Nephron progenitor cell (in vitro differentiated cells): ENCODE measurements at regions not wholly inside any gene's neighbourhood (a gene's known extent, or its start where the extent isn't known, plus 50 kb on each side); places are given as distances from the start of the nearest gene placed in this dataset.

ENCODE experiments used
- DNase-seq: peaks from one replicate; pipeline ENCODE4 v3.0.0; 2021
- H3K27ac Mint-ChIP-seq: 2 replicates; pipeline ENCODE4 v1.8.0; 2021; ENCODE audit warnings: mild to moderate bottlenecking, moderate library complexity, mixed read lengths
- H3K27me3 Mint-ChIP-seq: 2 replicates; pipeline ENCODE4 v1.8.0; 2021; ENCODE audit warnings: mild to moderate bottlenecking, low read depth, mixed read lengths; ENCODE audit not compliant: poor library complexity
- H3K36me3 Mint-ChIP-seq: 2 replicates; pipeline ENCODE4 v1.8.0; 2021; ENCODE audit warnings: low read depth, mixed read lengths
- H3K4me1 Mint-ChIP-seq: 2 replicates; pipeline ENCODE4 v1.8.0; 2021; ENCODE audit warnings: mixed read lengths
- H3K4me3 Mint-ChIP-seq: 2 replicates; pipeline ENCODE4 v1.8.0; 2021; ENCODE audit warnings: mild to moderate bottlenecking, moderate library complexity, mixed read lengths
- H3K9me3 Mint-ChIP-seq: 2 replicates; pipeline ENCODE4 v1.8.0; 2021; ENCODE audit warnings: mild to moderate bottlenecking, moderate library complexity, mixed read lengths
- TF ChIP-seq, protein P1 (sequence below): fragments of 200-600 bp; sonication (generic); IDR thresholded peaks from 2 replicates; pipeline ENCODE4 v1.5.0; 2021; ENCODE audit warnings: antibody characterized with exemption

DNA sequence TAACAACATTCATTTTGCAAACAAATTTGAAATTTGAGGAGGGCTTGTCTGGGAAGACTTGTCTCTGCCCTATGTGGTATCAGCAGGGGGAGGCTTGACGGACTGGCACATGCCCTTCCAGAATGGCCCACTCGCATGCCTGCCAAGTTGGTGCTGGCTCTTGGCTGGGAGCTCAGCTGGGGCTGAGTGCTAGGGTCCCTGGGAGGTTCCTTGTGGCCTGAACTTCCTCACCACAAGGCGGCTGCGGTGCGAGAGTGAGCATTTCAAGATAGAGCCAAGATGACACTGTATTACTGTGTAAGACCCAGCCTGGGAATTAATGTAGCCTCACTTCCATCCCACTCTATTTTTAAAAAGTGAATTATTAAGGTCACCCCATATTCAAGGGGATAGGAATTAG is 271.6 kb upstream of the PLEKHG7 start:
- Mint-ChIP-seq H3K4me1 (no peaks in the 10 kb centered on the region), H3K4me3 (no peak overlapping the region)
- no peak for DNase-seq

DNA sequence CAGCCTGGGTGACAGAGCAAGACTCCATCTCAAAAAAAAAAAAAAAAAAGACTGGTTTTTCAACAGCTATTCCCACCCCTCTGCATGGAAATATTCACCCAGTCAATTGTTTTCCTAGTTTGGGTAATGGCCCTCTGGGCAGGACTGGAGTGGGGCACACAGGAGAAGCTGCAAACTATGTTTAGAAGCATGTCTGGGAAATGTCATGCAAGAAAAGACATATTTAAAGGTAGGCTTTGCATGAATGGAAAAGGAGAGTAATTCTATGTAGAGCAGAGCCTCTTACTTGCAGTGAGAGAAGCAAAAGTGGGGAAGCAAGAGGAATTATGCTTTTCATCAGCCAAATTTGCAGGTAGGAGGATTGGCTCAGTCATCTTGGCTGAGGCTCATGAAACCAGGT is 276.5 kb upstream of the PLEKHG7 start:
- Mint-ChIP-seq H3K27me3 (peaks cover 9% of the 10 kb centered on the region), H3K4me3 (no peak overlapping the region), H3K9me3 (no peaks in the 10 kb centered on the region), H3K36me3 (no peaks in the 10 kb centered on the region), H3K27ac (no peak overlapping the region), H3K4me1 (no peaks in the 10 kb centered on the region)
- DNase-seq = no peak
- TF ChIP-seq, protein P1, sequence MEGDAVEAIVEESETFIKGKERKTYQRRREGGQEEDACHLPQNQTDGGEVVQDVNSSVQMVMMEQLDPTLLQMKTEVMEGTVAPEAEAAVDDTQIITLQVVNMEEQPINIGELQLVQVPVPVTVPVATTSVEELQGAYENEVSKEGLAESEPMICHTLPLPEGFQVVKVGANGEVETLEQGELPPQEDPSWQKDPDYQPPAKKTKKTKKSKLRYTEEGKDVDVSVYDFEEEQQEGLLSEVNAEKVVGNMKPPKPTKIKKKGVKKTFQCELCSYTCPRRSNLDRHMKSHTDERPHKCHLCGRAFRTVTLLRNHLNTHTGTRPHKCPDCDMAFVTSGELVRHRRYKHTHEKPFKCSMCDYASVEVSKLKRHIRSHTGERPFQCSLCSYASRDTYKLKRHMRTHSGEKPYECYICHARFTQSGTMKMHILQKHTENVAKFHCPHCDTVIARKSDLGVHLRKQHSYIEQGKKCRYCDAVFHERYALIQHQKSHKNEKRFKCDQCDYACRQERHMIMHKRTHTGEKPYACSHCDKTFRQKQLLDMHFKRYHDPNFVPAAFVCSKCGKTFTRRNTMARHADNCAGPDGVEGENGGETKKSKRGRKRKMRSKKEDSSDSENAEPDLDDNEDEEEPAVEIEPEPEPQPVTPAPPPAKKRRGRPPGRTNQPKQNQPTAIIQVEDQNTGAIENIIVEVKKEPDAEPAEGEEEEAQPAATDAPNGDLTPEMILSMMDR = no peak

More for the DNA sequence above, 271.6 kb upstream of the PLEKHG7 start:
- TF ChIP-seq, protein P1 = no peak
- Mint-ChIP-seq H3K36me3 (no peaks in the 10 kb centered on the region), H3K27ac (no peak overlapping the region), H3K9me3 (no peaks in the 10 kb centered on the region), H3K27me3 (peaks cover 9% of the 10 kb centered on the region)

GRCh38 chr12:92425165-92425564 is 277.6 kb upstream of the PLEKHG7 start:
- TF ChIP-seq, protein P1 = no peak
- Mint-ChIP-seq H3K4me1 (no peaks in the 10 kb centered on the region), H3K27me3 (peaks cover 13% of the 10 kb centered on the region), H3K27ac (no peak overlapping the region), H3K9me3 (no peaks in the 10 kb centered on the region), H3K36me3 (no peaks in the 10 kb centered on the region), H3K4me3 (no peak overlapping the region)
- no peak for DNase-seq

GRCh38 chr12:92424338-92424737 is 278.5 kb upstream of the PLEKHG7 start:
- H3K4me3 Mint-ChIP-seq = no peak overlapping the region
- no peak overlapping the region for H3K27ac Mint-ChIP-seq
- H3K27me3 Mint-ChIP-seq = peaks cover 12% of the 10 kb centered on the region
- no peaks in the 10 kb centered on the region for H3K4me1 Mint-ChIP-seq
- TF ChIP-seq, protein P1 = no peak
- H3K36me3 Mint-ChIP-seq = no peaks in the 10 kb centered on the region
- DNase-seq = no peak
- H3K9me3 Mint-ChIP-seq = no peaks in the 10 kb centered on the region

GRCh38 chr12:92421701-92422100 is 276.1 kb upstream of the BTG1 start:
- Mint-ChIP-seq H3K36me3 (no peaks in the 10 kb centered on the region), H3K4me3 (no peak overlapping the region), H3K4me1 (no peaks in the 10 kb centered on the region), H3K27ac (no peak overlapping the region), H3K27me3 (peaks cover 7% of the 10 kb centered on the region), H3K9me3 (no peaks in the 10 kb centered on the region)
- TF ChIP-seq, protein P1 = no peak
- no peak for DNase-seq

GRCh38 chr12:92421042-92421441 is 275.4 kb upstream of the BTG1 start:
- Mint-ChIP-seq H3K4me1 (no peaks in the 10 kb centered on the region), H3K9me3 (no peaks in the 10 kb centered on the region), H3K4me3 (no peak overlapping the region), H3K36me3 (no peaks in the 10 kb centered on the region), H3K27me3 (peaks cover 7% of the 10 kb centered on the region), H3K27ac (no peak overlapping the region)
- TF ChIP-seq, protein P1 = no peak
- no peak for DNase-seq
